Upper lobe of right lung (tissue), 1 donor: ENCODE measurements at regions not wholly inside any gene's neighbourhood (a gene's known extent, or its start where the extent isn't known, plus 50 kb on each side); places are given as distances from the start of the nearest gene placed in this dataset.
"Not testable (repeated sequence)": the region's sequence is repeated elsewhere in the genome, so short reads cannot be mapped to it uniquely, and the experiment has no call there.

ENCODE experiments used
- ATAC-seq: fragments of 200-7000 bp; cut with Tn5 transposase; one replicate; pipeline ENCODE4 v1.9.1; 2020; ENCODE audit warnings: mild to moderate bottlenecking, moderate library complexity
- DNase-seq: peaks from one replicate; pipeline ENCODE4 v3.0.0-alpha.2; 2020
- H3K27ac ChIP-seq: fragments of 200-600 bp; one replicate; pipeline ENCODE4 v1.8.0; 2022
- H3K27me3 ChIP-seq: fragments of 200-600 bp; one replicate; pipeline ENCODE4 v1.8.0; 2022; ENCODE audit warnings: mild to moderate bottlenecking
- H3K36me3 ChIP-seq: fragments of 200-600 bp; one replicate; pipeline ENCODE4 v1.8.0; 2022
- H3K4me1 ChIP-seq: fragments of 200-600 bp; one replicate; pipeline ENCODE4 v1.8.0; 2022
- H3K4me3 ChIP-seq: fragments of 200-600 bp; one replicate; pipeline ENCODE4 v1.8.0; 2022; ENCODE audit warnings: mild to moderate bottlenecking
- H3K9me3 ChIP-seq: fragments of 200-600 bp; one replicate; pipeline ENCODE4 v1.8.0; 2022
- CTCF ChIP-seq: fragments of 200-600 bp; IDR thresholded peaks from one replicate; pipeline ENCODE4 v1.8.0; 2022; ENCODE audit warnings: antibody characterized with exemption
- intact Hi-C: fragments of 100-400 bp; cut with DNase I; formaldehyde crosslinking; loops from one replicate; pipeline ENCODE4 v1.11.0; 2022
- donor health status: DM: no; HTN: yes; CAD: no; lungs with severe emphysema.

DNA sequence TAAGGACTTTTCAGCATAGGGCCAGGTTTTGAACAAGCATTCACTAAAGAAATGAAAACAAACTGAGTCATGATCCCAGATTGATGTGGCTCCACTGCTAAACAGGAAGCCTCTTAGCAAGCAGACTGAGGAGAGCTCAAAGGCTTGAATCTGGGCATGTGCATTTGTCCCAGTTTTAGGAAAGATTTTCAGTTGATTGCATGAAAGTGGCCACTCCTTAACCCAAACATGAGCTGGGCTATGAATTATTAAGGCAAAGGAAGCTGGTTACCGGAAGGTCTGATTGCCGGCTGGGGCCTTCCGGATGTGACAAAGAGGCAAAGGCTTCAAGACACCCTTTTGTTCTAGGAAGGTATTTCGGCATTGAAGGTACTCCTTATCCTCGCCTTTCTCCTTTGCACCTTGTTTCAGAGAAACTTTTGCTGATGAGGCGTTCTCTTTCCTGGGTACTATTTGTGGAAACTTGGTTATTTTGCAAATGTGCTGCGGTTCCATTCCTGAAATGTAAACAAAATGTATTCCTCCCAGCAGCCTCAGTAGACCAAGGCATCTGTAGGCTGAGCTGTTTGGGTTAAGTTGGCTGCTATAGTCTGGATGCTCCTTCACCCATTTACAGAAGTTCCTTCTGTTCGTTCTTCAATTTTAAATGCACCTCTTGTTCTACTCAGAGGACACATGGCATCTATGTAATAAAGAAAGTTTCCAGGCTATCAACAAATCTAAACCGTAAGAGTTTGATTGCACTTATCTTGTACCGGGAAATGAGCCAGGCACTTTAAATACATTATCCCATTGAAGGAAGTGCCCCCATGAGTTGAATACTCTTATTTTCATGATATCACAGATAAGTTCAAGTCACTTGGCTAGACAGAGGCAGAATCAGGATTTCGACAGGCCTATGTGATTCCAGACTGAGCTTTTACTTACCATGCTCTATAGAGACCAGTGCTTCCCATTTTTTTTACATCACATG, 115.6 kb upstream of the METAP2 start:
- Histone ChIP-seq H3K36me3 (no peaks in the 10 kb centered on the region), H3K27ac (peak overlapping the region; percentile 47), H3K9me3 (no peaks in the 10 kb centered on the region), H3K27me3 (no peaks in the 10 kb centered on the region), H3K4me1 (no peaks in the 10 kb centered on the region), H3K4me3 (no peak overlapping the region)
- TF ChIP-seq CTCF = no peak
- no peak for DNase-seq
- peak; percentile 34 for ATAC-seq
- intact Hi-C loops = no loop called here

DNA sequence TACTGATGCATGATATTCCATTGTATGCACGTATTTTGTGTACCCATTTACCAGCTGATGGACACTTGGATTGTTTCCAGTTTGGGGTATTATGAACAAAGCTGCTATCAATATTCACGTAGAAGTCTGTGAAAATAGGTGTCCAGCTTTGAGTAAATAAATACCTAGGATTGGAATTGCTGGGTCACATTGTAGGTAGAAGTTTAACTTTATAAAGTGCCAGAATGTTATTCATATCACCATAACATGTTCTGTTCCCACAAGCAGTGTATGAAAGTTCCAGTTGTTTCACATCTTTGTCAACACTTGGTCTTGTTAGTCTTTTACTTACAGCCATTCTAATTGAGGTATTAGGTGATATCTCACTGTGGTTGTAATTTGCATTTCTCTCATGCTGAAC, 108.0 kb upstream of the METAP2 start:
- ATAC-seq (no peak), DNase-seq (no peak)
- Histone ChIP-seq H3K27me3 (no peaks in the 10 kb centered on the region), H3K27ac (no peak overlapping the region), H3K4me3 (no peak overlapping the region), H3K9me3 (no peaks in the 10 kb centered on the region), H3K4me1 (no peaks in the 10 kb centered on the region), H3K36me3 (no peaks in the 10 kb centered on the region)
- no peak for TF ChIP-seq CTCF
- intact Hi-C loops = no loop called here

DNA sequence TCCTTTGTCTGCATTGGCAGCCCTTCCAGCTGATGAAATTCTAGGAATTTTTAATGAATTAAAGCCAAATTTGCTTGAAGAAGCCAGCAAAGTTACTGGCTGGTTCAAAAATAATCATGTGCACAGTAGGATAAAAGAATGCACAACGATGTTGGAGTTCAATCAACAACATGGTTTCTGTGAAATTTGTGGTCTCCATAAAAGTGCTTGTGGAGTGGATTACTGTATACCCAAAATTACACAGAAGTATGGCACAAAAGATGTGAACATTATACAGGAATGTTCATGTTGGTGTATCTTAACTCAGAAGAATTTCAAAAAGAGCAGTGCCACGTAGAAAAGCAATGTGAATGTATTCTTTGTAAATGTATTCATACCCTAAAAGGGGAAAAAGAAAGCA, 105.0 kb upstream of the METAP2 start:
- Histone ChIP-seq H3K27me3 (no peaks in the 10 kb centered on the region), H3K9me3 (no peaks in the 10 kb centered on the region), H3K27ac (no peak overlapping the region), H3K36me3 (no peaks in the 10 kb centered on the region), H3K4me3 (no peak overlapping the region), H3K4me1 (no peaks in the 10 kb centered on the region)
- DNase-seq (no peak), ATAC-seq (no peak)
- no peak for TF ChIP-seq CTCF
- intact Hi-C loops = no loop called here

DNA sequence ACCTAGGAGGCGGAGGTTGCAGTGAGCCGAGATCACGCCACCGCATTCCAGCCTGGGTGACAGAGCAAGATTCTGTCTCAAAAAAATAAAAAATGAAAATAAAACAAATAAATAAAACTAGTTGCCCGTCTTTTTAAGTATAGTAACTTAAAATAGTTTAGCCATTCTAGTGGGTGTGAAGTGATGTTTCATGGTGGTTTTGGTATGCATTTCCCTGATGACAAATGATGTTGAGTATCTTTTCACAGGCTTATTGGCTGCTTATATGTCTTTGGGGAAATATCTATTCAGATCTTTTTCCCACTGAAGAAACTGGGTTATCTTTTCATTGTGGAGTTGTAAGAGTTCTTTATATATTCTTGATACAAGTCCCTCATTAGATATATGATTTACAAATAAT, 102.4 kb upstream of the METAP2 start:
- DNase-seq = no peak
- no peaks in the 10 kb centered on the region for H3K27me3 ChIP-seq
- H3K4me1 ChIP-seq = no peaks in the 10 kb centered on the region
- ATAC-seq = no peak
- no peak overlapping the region for H3K27ac ChIP-seq
- TF ChIP-seq CTCF = no peak
- H3K9me3 ChIP-seq = no peaks in the 10 kb centered on the region
- intact Hi-C loops = no loop called here
- H3K36me3 ChIP-seq = no peaks in the 10 kb centered on the region
- no peak overlapping the region for H3K4me3 ChIP-seq

DNA sequence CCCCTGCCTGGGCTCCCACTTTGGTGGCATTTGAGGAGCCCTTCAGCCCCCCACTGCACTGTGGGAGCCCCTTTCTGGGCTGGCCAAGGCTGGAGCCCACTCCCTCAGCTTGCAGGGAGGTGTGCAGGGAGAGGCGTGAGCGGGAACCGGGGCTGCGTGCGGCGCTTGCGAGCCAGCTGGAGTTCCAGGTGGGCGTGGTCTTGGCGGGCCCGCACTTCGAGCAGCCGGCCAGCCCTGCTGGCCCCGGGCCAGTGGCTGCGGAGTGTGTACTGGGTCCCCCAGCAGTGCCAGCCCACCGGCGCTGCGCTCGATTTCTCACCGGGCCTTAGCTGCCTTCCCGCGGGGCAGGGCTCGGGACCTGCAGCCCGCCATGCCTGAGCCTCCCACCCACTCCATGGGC, 94.5 kb upstream of the METAP2 start:
- DNase-seq, H3K9me3 ChIP-seq, H3K27ac ChIP-seq, H3K27me3 ChIP-seq, H3K4me3 ChIP-seq, ATAC-seq, intact Hi-C loops, H3K4me1 ChIP-seq, H3K36me3 ChIP-seq: not testable (repeated sequence)

DNA sequence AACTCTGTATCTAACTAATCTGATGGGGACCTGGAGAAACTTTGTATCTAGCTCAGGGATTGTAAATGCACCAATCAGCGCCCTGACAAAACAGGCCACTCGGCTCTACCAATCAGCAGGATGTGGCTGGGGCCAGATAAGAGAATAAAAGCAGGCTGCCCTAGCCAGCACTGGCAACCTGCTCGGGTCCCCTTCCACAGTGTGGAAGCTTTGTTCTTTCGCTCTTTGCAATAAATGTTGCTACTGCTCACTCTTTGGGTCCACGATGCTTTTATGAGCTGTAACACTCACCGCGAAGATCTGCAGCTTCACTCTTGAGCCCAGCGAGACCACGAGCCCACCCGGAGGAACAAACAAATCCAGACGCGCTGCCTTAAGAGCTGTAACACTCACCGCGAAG, 93.6 kb upstream of the METAP2 start:
- DNase-seq, H3K9me3 ChIP-seq, H3K27ac ChIP-seq, H3K27me3 ChIP-seq, H3K4me1 ChIP-seq, intact Hi-C loops, H3K36me3 ChIP-seq, ATAC-seq, H3K4me3 ChIP-seq: not testable (repeated sequence)
